K562 (cell line): ENCODE measurements at regions not wholly inside any gene's neighbourhood (a gene's known extent, or its start where the extent isn't known, plus 50 kb on each side); places are given as distances from the start of the nearest gene placed in this dataset.
A peak's percentile ranks its signal among the peaks of the same experiment; 100 is the strongest.

ENCODE experiments used
- ATAC-seq: fragments of 200-7000 bp; cut with Tn5 transposase; 3 replicates; pipeline ENCODE4 v1.9.1; 2020; ENCODE audit warnings: moderate library complexity
- BruUV-seq: library from RNA; stranded (reverse); fragments of 400-500 nt; replicated peaks from 2 replicates; lab custom pipeline; 2021; lab: Mats Ljungman, UMichigan
- CTCF ChIA-PET: fragments of 300-600 bp; formaldehyde crosslinking; extraction: SDS; loops from one replicate; lab custom pipeline; 2021; ENCODE audit warnings: low intra/inter-chr PET ratio; lab: Yijun Ruan, JAX
- POLR2A ChIA-PET: fragments of 300-600, 350-650 bp; sonication (Branson Sonifier 250); formaldehyde crosslinking; extraction: SDS; loops from one replicate; lab custom pipeline; 2021; ENCODE audit warnings: antibody characterized with exemption, inconsistent platforms; lab: Yijun Ruan, JAX
- DNase-seq, 4 experiments: peaks; one replicate each; pipeline versions ENCODE4 v3.0.0 to v3.0.0-alpha.2; 2011 to 2018; ENCODE audit warnings: low spot score in 3 of 4, mixed read lengths in 3 of 4; ENCODE audit errors: extremely low read depth in 1 of 4
- FAIRE-seq: peaks from 2 replicates; lab custom pipeline; 2011; peaks lifted over from hg19 to GRCh38; lab: Jason Lieb, UNC
- H2AFZ ChIP-seq: 2 replicates; pipeline ENCODE4 v1.6.0; 2011; ENCODE audit warnings: low read depth, low read length, control low read depth, inconsistent platforms
- H3K27ac ChIP-seq: fragments of 200-600 bp; 3 replicates; pipeline ENCODE4 v1.8.0; 2011; ENCODE audit warnings: low read depth, mild to moderate bottlenecking, control low read depth, inconsistent platforms, low read length, moderate library complexity, mixed read lengths; ENCODE audit errors: extremely low read depth
- H3K27me3 ChIP-seq, 2 experiments: fragments of 300-600 bp in 1 of 2; 2 replicates in 1 of 2; 3 replicates in 1 of 2; pipeline versions ENCODE4 v1.6.0 to v1.8.0; 2011; ENCODE audit warnings: inconsistent platforms in 2 of 2, low read length in 2 of 2, mild to moderate bottlenecking in 1 of 2, mixed read lengths in 1 of 2, moderate library complexity in 1 of 2; ENCODE audit not compliant: control insufficient read depth in 2 of 2, insufficient read depth in 2 of 2
- H3K36me3 ChIP-seq: fragments of 300-600 bp; 3 replicates; pipeline ENCODE4 v1.8.0; 2011; ENCODE audit warnings: mild to moderate bottlenecking, low read length, inconsistent platforms; ENCODE audit not compliant: control insufficient read depth, insufficient read depth
- H3K4me1 ChIP-seq, 2 experiments: fragments of 200-600 bp in 1 of 2; replicated peaks in 1 of 2; 2 replicates in 1 of 2; 3 replicates in 1 of 2; pipeline versions ENCODE4 v1.5.1 to v1.8.0; 2011; ENCODE audit warnings: inconsistent platforms in 2 of 2, low read length in 2 of 2, mild to moderate bottlenecking in 1 of 2, mixed read lengths in 1 of 2, moderate library complexity in 1 of 2; ENCODE audit not compliant: control insufficient read depth in 2 of 2, insufficient read depth in 2 of 2
- H3K4me2 ChIP-seq: 2 replicates; pipeline ENCODE4 v1.6.1; 2011; ENCODE audit warnings: low read length, control low read depth, inconsistent platforms, mixed read lengths; ENCODE audit not compliant: insufficient read depth
- H3K4me3 ChIP-seq: fragments of 200-600 bp; sonication (generic), shearing (Covaris generic); 2 replicates; pipeline ENCODE4 v1.5.1; 2016; ENCODE audit warnings: control low read depth, inconsistent platforms
- H3K79me2 ChIP-seq: fragments of 200-600 bp; 3 replicates; pipeline ENCODE4 v1.8.0; 2011; ENCODE audit warnings: low read length, inconsistent platforms; ENCODE audit not compliant: control insufficient read depth, insufficient read depth
- H3K9ac ChIP-seq, 2 experiments: 2 replicates each; pipeline versions ENCODE4 v1.6.0 to v1.6.1; 2011; ENCODE audit warnings: low read depth in 2 of 2, low read length in 2 of 2, control low read depth in 1 of 2, inconsistent platforms in 1 of 2, mild to moderate bottlenecking in 1 of 2, mixed read lengths in 1 of 2; ENCODE audit not compliant: insufficient read depth in 1 of 2
- H3K9me1 ChIP-seq: one replicate; pipeline ENCODE4 v1.6.0; 2011; ENCODE audit warnings: inconsistent platforms, mild to moderate bottlenecking, low read length, moderate library complexity; ENCODE audit not compliant: control insufficient read depth, insufficient read depth
- H3K9me3 ChIP-seq: replicated peaks from 2 replicates; pipeline ENCODE4 v1.5.1; 2011; ENCODE audit warnings: low read depth, low read length, inconsistent platforms; ENCODE audit not compliant: control insufficient read depth, insufficient read depth
- H4K20me1 ChIP-seq: replicated peaks from 2 replicates; pipeline ENCODE4 v1.6.1; 2011; ENCODE audit warnings: low read length, inconsistent platforms, mixed read lengths; ENCODE audit not compliant: control insufficient read depth, insufficient read depth
- ASH1L ChIP-seq: fragments of 450-650 bp; IDR thresholded peaks from 2 replicates; pipeline ENCODE4 v1.6.1; 2018; ENCODE audit warnings: borderline replicate concordance, mild to moderate bottlenecking, low read depth; ENCODE audit not compliant: partially characterized antibody
- BCOR ChIP-seq: fragments of 450-650 bp; IDR thresholded peaks from 2 replicates; pipeline ENCODE4 v1.6.1; 2016
- BMI1 ChIP-seq: fragments of 150-350 bp; IDR thresholded peaks from 2 replicates; pipeline ENCODE4 v1.6.1; 2014; ENCODE audit warnings: low read length
- ETV1 ChIP-seq: fragments of 450-650 bp; conservative IDR thresholded peaks from 2 replicates; pipeline ENCODE4 v1.6.1; 2016; ENCODE audit warnings: missing genetic modification characterization, control low read depth, low read depth, missing compliant biosample characterization
- PTTG1 ChIP-seq: fragments of 450-650 bp; IDR thresholded peaks from 2 replicates; pipeline ENCODE4 v1.6.1; 2016; ENCODE audit warnings: low read depth, mild to moderate bottlenecking, missing genetic modification characterization, missing compliant biosample characterization
- RBM25 ChIP-seq: fragments of 200-400 bp; formaldehyde crosslinking; IDR thresholded peaks from 2 replicates; pipeline ENCODE4 v1.6.1; 2018; ENCODE audit warnings: low read length, low read depth, moderate library complexity; ENCODE audit not compliant: severe bottlenecking
- RFX5 ChIP-seq: IDR thresholded peaks from 2 replicates; pipeline ENCODE4 v1.6.1; 2011; ENCODE audit warnings: low read depth, mild to moderate bottlenecking, improper control_type of control experiment, low read length
- TAF1 ChIP-seq: IDR thresholded peaks from 2 replicates; pipeline ENCODE4 v1.6.1; 2011; ENCODE audit warnings: mild to moderate bottlenecking, low read length, moderate library complexity; ENCODE audit not compliant: insufficient read depth, control insufficient read depth, severe bottlenecking; ENCODE audit errors: extremely low read depth
- TEAD2 ChIP-seq: fragments of 450-650 bp; IDR thresholded peaks from 2 replicates; pipeline ENCODE4 v1.6.1; 2016; ENCODE audit warnings: missing genetic modification characterization, control low read depth, missing compliant biosample characterization
- ZBTB1 ChIP-seq: sonication (generic); formaldehyde crosslinking; IDR thresholded peaks from 2 replicates; pipeline ENCODE4 v1.8.1; 2023; ENCODE audit warnings: missing genetic modification reagents, low read depth, mild to moderate bottlenecking, borderline replicate concordance
- ZBTB7A ChIP-seq: IDR thresholded peaks from 2 replicates; pipeline ENCODE4 v1.6.1; 2011; ENCODE audit warnings: low read depth, mild to moderate bottlenecking, low read length, moderate library complexity, borderline replicate concordance; ENCODE audit not compliant: control insufficient read depth
- ZMIZ1 ChIP-seq, 2 experiments: fragments of 150-350 bp in 1 of 2; IDR thresholded peaks; 2 replicates each; pipeline ENCODE4 v1.6.1; 2012 to 2016; ENCODE audit warnings: low read depth in 2 of 2, low read length in 2 of 2, mild to moderate bottlenecking in 1 of 2, moderate library complexity in 1 of 2
- ZNF146 ChIP-seq: IDR thresholded peaks from one replicate; pipeline ENCODE4 v1.6.1; 2018; ENCODE audit warnings: missing compliant biosample characterization; ENCODE audit not compliant: unreplicated experiment
- ZNF436 ChIP-seq: fragments of 250-450, 450-650 bp; sonication (Bioruptor Pico); formaldehyde crosslinking; IDR thresholded peaks from 2 replicates; pipeline ENCODE4 v1.7.0; 2020; ENCODE audit warnings: mild to moderate bottlenecking
- ZNF512 ChIP-seq: IDR thresholded peaks from 2 replicates; pipeline ENCODE4 v1.6.1; 2016; ENCODE audit warnings: missing genetic modification characterization, missing compliant biosample characterization
- WGBS: fragments of 100-300 bp; shearing (Covaris generic); methylation state at CpG from one replicate; pipeline ENCODE4 v1.1.6; 2016; ENCODE audit warnings: low coverage, mixed read lengths; ENCODE audit not compliant: insufficient coverage; ENCODE audit errors: missing lambda C conversion rate; 5-methylcytosine and 5-hydroxymethylcytosine counted together
- in situ Hi-C: fragments of 300-500 bp; cut with MboI; formaldehyde crosslinking; loops from 4 replicates; pipeline ENCODE4 v1.15.0; 2018; ENCODE audit warnings: inconsistent platforms, mixed read lengths
- intact Hi-C: fragments of 100-400 bp; cut with micrococcal nuclease; formaldehyde crosslinking; loops from 2 replicates; pipeline ENCODE4 v1.14.2; 2022

- Histone ChIP-seq H3K9me3 (no peaks in the 10 kb centered on the region; the same call in 1 of the 2 replicates), H3K4me2 (no peak overlapping the region), H3K4me1 (no peaks in the 10 kb centered on the region; a peak in 1 of 5 replicates), H3K36me3 (no peaks in the 10 kb centered on the region), H3K79me2 (no peaks in the 10 kb centered on the region), H3K9ac (no peak overlapping the region), H4K20me1 (no peaks in the 10 kb centered on the region), H3K4me3 (no peak overlapping the region), H3K9me1 (no peaks in the 10 kb centered on the region), H2AFZ (no peak overlapping the region), H3K27ac (no peak overlapping the region), H3K27me3 (peaks cover 0 to 7% of the 10 kb centered on the region in 2 experiments; a peak in 4 of 5 replicates)
- TF ChIP-seq ZMIZ1 (IDR thresholded peaks at IDR 0.05; ENCODE audit: low read depth in 2 of 2, low read length in 2 of 2) = no peak
- no peak for TF ChIP-seq ASH1L
- no peak for TF ChIP-seq TEAD2
- peak; percentile 71 for TF ChIP-seq RBM25
- TF ChIP-seq PTTG1 = no peak
- TF ChIP-seq RFX5 = no peak
- no peak for TF ChIP-seq ZNF436 (CRISPR knock-in tag)
- TF ChIP-seq ETV1 (tag) = no peak
- no peak for TF ChIP-seq TAF1
- TF ChIP-seq ZNF512 (tag) = 0 out of 2 replicates have a peak, but pooled peaks have one; percentile 10
- TF ChIP-seq ZNF146 (CRISPR knock-in tag) = peak; percentile 98
- TF ChIP-seq BCOR = 0 out of 2 replicates have a peak, but pooled peaks have one; percentile 15
- no peak for TF ChIP-seq ZBTB1 (CRISPR knock-in tag)
- no peak for TF ChIP-seq ZBTB7A
- no peak for TF ChIP-seq BMI1
- no TSS peak for BruUV-seq
- POLR2A ChIA-PET = no interaction called here
- intact Hi-C loops (no loop called here), in situ Hi-C loops (no loop called here)
- CTCF ChIA-PET = no interaction called here
- DNase-seq (no peak), FAIRE-seq (no peak), ATAC-seq (no peak)
- 23% methylated on average over 2 of the region's 2 CpGs for WGBS
Observed at GRCh38 chr6:89015971-89016370, 52.6 kb upstream of the RNGTT start.
